ENCODE measurements at regions not wholly inside any gene's neighbourhood (a gene's known extent, or its start where the extent isn't known, plus 50 kb on each side); places are given as distances from the start of the nearest gene placed in this dataset.

DNA sequence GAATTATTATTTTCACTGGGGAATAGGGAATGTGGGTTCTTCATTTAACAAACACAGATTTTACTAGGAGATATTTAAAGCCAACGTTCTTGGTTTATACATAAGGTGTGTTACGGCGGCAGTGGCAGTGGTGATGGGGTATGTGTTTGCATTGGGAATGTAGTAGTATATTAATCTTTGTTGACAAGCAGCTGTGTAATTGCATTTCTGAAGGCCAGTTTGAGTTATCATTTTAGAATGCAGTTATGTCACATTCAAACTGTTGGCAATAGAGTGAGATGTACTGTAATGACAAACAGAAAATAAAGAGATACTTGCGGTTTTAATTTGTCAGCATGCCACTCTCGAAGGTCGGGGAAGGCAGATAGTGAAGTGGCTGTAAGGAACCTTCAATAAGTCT is 628.6 kb upstream of the POM121L12 start:
- Histone ChIP-seq H3K4me1 (no peaks in the 10 kb centered on the region), H3K36me3 (no peaks in the 10 kb centered on the region), H3K4me3 (no peak overlapping the region), H3K27me3 (ENCODE audit: low read depth) (no peaks in the 10 kb centered on the region), H3K9me3 (replicated peaks) (peaks cover 17% of the 10 kb centered on the region), H3K27ac (replicated peaks) (no peak overlapping the region)
- DNase-seq, result no peak
- intact Hi-C loops (cut with micrococcal nuclease), result no loop called here
- no peak for TF ChIP-seq CTCF (IDR thresholded peaks at IDR 0.05; ENCODE audit: borderline replicate concordance)

DNA sequence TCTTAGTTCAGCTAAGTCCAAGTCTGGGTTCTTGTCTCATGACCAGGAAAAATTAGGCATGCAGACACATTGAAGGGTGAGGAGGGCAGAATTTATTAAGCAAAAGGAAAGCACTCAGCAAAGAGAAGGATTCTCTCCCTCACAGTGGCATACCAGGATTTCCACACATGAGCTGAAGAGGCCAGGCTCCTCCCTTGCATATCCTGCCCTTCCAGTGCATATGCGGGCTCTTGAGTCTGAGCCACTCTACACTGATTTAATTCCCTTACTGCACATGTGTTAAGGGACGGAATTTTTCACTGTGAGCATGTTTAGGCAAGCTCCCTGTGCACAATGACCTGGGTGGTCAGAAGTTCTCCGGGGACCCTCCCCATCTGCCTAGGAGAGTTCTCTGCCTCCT is 652.7 kb upstream of the POM121L12 start:
- no peak for TF ChIP-seq CTCF (IDR thresholded peaks at IDR 0.05; ENCODE audit: borderline replicate concordance)
- DNase-seq, result no peak
- Histone ChIP-seq H3K27ac (replicated peaks) (no peak overlapping the region), H3K4me3 (no peak overlapping the region), H3K4me1 (no peaks in the 10 kb centered on the region), H3K27me3 (ENCODE audit: low read depth) (no peaks in the 10 kb centered on the region), H3K36me3 (no peaks in the 10 kb centered on the region), H3K9me3 (replicated peaks) (peaks cover 42% of the 10 kb centered on the region)
- intact Hi-C loops (cut with micrococcal nuclease), result no loop called here

GRCh38 chr7:52369922-52370321 is 665.5 kb upstream of the POM121L12 start:
- Histone ChIP-seq H3K27ac (replicated peaks) (no peak overlapping the region), H3K27me3 (ENCODE audit: low read depth) (no peaks in the 10 kb centered on the region), H3K4me3 (no peak overlapping the region), H3K36me3 (no peaks in the 10 kb centered on the region), H3K4me1 (no peaks in the 10 kb centered on the region), H3K9me3 (replicated peaks) (no peaks in the 10 kb centered on the region)
- TF ChIP-seq CTCF (IDR thresholded peaks at IDR 0.05; ENCODE audit: borderline replicate concordance), result no peak
- DNase-seq, result no peak
- intact Hi-C loops (cut with micrococcal nuclease), result no loop called here

GRCh38 chr7:52365349-52365748 is 670.1 kb upstream of the POM121L12 start:
- DNase-seq, result no peak
- Histone ChIP-seq H3K9me3 (replicated peaks) (no peaks in the 10 kb centered on the region), H3K4me3 (no peak overlapping the region), H3K27me3 (ENCODE audit: low read depth) (no peaks in the 10 kb centered on the region), H3K36me3 (no peaks in the 10 kb centered on the region), H3K27ac (replicated peaks) (no peak overlapping the region), H3K4me1 (no peaks in the 10 kb centered on the region)
- intact Hi-C loops (cut with micrococcal nuclease), result no loop called here
- no peak for TF ChIP-seq CTCF (IDR thresholded peaks at IDR 0.05; ENCODE audit: borderline replicate concordance)

DNA sequence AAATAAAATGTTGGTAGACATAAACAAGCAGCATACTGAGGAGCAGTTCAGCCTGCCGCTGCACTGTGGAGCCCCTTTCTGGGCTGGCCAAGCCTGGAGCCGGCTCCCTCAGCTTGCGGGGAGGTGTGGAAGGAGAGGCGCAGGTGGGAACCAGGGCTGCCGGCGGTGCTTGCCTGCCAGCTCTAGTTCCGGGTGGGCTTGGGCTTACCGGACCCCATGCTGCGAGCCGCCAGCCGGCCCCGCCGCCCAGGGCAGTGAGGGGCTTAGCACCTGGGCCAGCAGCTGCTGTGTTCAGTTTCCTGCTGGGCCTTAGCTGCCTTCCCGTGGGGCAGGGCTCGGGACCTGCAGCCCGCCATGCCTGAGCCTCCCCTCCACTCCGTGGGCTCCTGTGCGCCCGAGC is 672.9 kb upstream of the POM121L12 start:
- Histone ChIP-seq H3K9me3 (replicated peaks) (no peaks in the 10 kb centered on the region), H3K4me3 (no peak overlapping the region), H3K4me1 (no peaks in the 10 kb centered on the region), H3K27ac (replicated peaks) (no peak overlapping the region), H3K36me3 (no peaks in the 10 kb centered on the region), H3K27me3 (ENCODE audit: low read depth) (no peaks in the 10 kb centered on the region)
- no peak for TF ChIP-seq CTCF (IDR thresholded peaks at IDR 0.05; ENCODE audit: borderline replicate concordance)
- no peak for DNase-seq
- intact Hi-C loops (cut with micrococcal nuclease), result no loop called here

DNA sequence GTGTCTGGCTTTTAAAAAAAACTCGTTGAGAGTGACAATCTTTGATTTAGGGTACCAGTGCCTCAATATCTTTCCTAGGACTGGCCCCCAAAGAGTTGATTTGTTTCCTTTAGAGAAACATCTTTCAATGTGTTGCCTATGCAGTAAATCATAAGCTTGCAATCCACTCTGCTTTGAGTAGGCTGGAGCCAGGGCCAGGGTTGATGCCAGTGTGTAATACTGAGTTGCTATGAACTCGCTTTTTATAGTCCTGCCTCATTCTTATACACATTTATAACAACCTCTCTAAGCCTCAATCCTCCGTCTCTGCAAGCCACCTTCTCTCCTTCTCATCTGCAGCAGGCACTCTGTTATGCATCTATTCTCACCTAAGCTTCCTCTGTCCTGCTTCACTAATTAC is 674.9 kb upstream of the POM121L12 start:
- intact Hi-C loops (cut with micrococcal nuclease), result no loop called here
- Histone ChIP-seq H3K9me3 (replicated peaks) (no peaks in the 10 kb centered on the region), H3K4me3 (no peak overlapping the region), H3K27me3 (ENCODE audit: low read depth) (no peaks in the 10 kb centered on the region), H3K27ac (replicated peaks) (no peak overlapping the region), H3K36me3 (no peaks in the 10 kb centered on the region), H3K4me1 (no peaks in the 10 kb centered on the region)
- DNase-seq, result no peak
- no peak for TF ChIP-seq CTCF (IDR thresholded peaks at IDR 0.05; ENCODE audit: borderline replicate concordance)
